HepG2 (cell line): ENCODE measurements at regions not wholly inside any gene's neighbourhood (a gene's known extent, or its start where the extent isn't known, plus 50 kb on each side); places are given as distances from the start of the nearest gene placed in this dataset.

ENCODE experiments used
- ATAC-seq: fragments of 200-7000 bp; cut with Tn5 transposase; 3 replicates; pipeline ENCODE4 v1.9.1; 2020; ENCODE audit warnings: mild to moderate bottlenecking, moderate library complexity
- BruUV-seq: library from RNA; stranded (reverse); fragments of 400-500 nt; replicated peaks from 2 replicates; lab custom pipeline; 2021; lab: Mats Ljungman, UMichigan
- CTCF ChIA-PET: fragments of 300-600 bp; formaldehyde crosslinking; extraction: SDS; loops from one replicate; lab custom pipeline; 2021; ENCODE audit warnings: low total read pairs, inconsistent platforms, low intra/inter-chr PET ratio; lab: Yijun Ruan, JAX
- POLR2A ChIA-PET: fragments of 350-600 bp; sonication (Branson Sonifier 250); formaldehyde crosslinking; loops from one replicate; lab custom pipeline; 2020; ENCODE audit warnings: antibody characterized with exemption, inconsistent platforms; lab: Yijun Ruan, JAX
- DNase-seq: peaks from one replicate; pipeline ENCODE4 v3.0.0-alpha.2; 2015; ENCODE audit warnings: low spot score
- FAIRE-seq: peaks from 3 replicates; lab custom pipeline; 2011; peaks lifted over from hg19 to GRCh38; lab: Jason Lieb, UNC
- H2AFZ ChIP-seq: one replicate; pipeline ENCODE4 v1.6.1; 2011; ENCODE audit warnings: low read length, inconsistent platforms
- H3K27ac ChIP-seq: fragments of 300-600 bp; 3 replicates; pipeline ENCODE4 v1.8.0; 2011; ENCODE audit warnings: mixed run types, mild to moderate bottlenecking, mixed read lengths, low read length, inconsistent platforms; ENCODE audit not compliant: insufficient read depth; ENCODE audit errors: extremely low read length
- H3K27me3 ChIP-seq, 2 experiments: fragments of 200-600 bp in 1 of 2; 2 replicates in 1 of 2; 3 replicates in 1 of 2; pipeline versions ENCODE4 v1.6.0 to v1.8.0; 2011; ENCODE audit warnings: low read length in 2 of 2, mild to moderate bottlenecking in 2 of 2, moderate library complexity in 2 of 2, inconsistent platforms in 1 of 2; ENCODE audit not compliant: insufficient read depth in 2 of 2, control insufficient read depth in 1 of 2
- H3K36me3 ChIP-seq, 2 experiments: fragments of 200-600 bp in 1 of 2; replicated peaks in 1 of 2; 2 replicates in 1 of 2; 3 replicates in 1 of 2; pipeline versions ENCODE4 v1.5.1 to v1.8.0; 2011; ENCODE audit warnings: low read length in 2 of 2, inconsistent platforms in 1 of 2; ENCODE audit not compliant: insufficient read depth in 2 of 2, control insufficient read depth in 1 of 2
- H3K4me1 ChIP-seq: 2 replicates; pipeline ENCODE4 v1.5.1; 2012; ENCODE audit warnings: low read length, inconsistent platforms; ENCODE audit not compliant: insufficient read depth
- H3K4me2 ChIP-seq: 2 replicates; pipeline ENCODE4 v1.6.0; 2011; ENCODE audit warnings: low read depth, low read length, inconsistent platforms
- H3K4me3 ChIP-seq, 3 experiments: fragments of 200-600 bp in 1 of 3; sonication (generic), shearing (Covaris generic) in 1 of 3; replicated peaks in 1 of 3; 2 replicates each; pipeline ENCODE4 v1.5.1; 2011 to 2016; ENCODE audit warnings: low read length in 3 of 3, inconsistent platforms in 2 of 3, low read depth in 2 of 3, mild to moderate bottlenecking in 2 of 3, control low read depth in 1 of 3, mixed read lengths in 1 of 3; ENCODE audit not compliant: insufficient read depth in 1 of 3
- H3K79me2 ChIP-seq: one replicate; pipeline ENCODE4 v1.6.1; 2011; ENCODE audit warnings: low read length, inconsistent platforms; ENCODE audit not compliant: insufficient read depth
- H3K9ac ChIP-seq: 2 replicates; pipeline ENCODE4 v1.6.0; 2011; ENCODE audit warnings: mild to moderate bottlenecking, low read depth, low read length, inconsistent platforms; ENCODE audit not compliant: insufficient read depth
- H3K9me3 ChIP-seq: 2 replicates; pipeline ENCODE4 v1.5.1; 2012; ENCODE audit warnings: mild to moderate bottlenecking, low read length
- H4K20me1 ChIP-seq: 2 replicates; pipeline ENCODE4 v1.6.0; 2011; ENCODE audit warnings: inconsistent platforms, mild to moderate bottlenecking, low read length, moderate library complexity; ENCODE audit not compliant: insufficient read depth
- AKNA ChIP-seq: sonication (generic); formaldehyde crosslinking; IDR thresholded peaks from 2 replicates; pipeline ENCODE4 v1.4.0; 2020; ENCODE audit warnings: missing genetic modification reagents, borderline replicate concordance
- DNMT3B ChIP-seq: conservative IDR thresholded peaks from 2 replicates; pipeline ENCODE4 v1.6.1; 2016; ENCODE audit warnings: missing biosample characterization, control low read depth
- HOXA5 ChIP-seq: sonication (generic); formaldehyde crosslinking; IDR thresholded peaks from 2 replicates; pipeline ENCODE4 v1.4.0; 2020; ENCODE audit warnings: missing genetic modification reagents
- KLF13 ChIP-seq: sonication (generic); formaldehyde crosslinking; IDR thresholded peaks from 2 replicates; pipeline ENCODE4 v1.4.0; 2020; ENCODE audit warnings: mild to moderate bottlenecking, missing genetic modification reagents
- NR2C2 ChIP-seq: sonication (generic); formaldehyde crosslinking; IDR thresholded peaks from 2 replicates; pipeline ENCODE4 v1.4.0; 2020; ENCODE audit warnings: missing genetic modification reagents, mild to moderate bottlenecking, moderate library complexity, borderline replicate concordance
- SKI ChIP-seq: fragments of 450-650 bp; IDR thresholded peaks from one replicate; pipeline ENCODE4 v1.6.1; 2018; ENCODE audit warnings: mild to moderate bottlenecking; ENCODE audit not compliant: partially characterized antibody
- TBP ChIP-seq: sonication (generic); formaldehyde crosslinking; IDR thresholded peaks from 2 replicates; pipeline ENCODE4 v1.5.0; 2020; ENCODE audit warnings: missing genetic modification reagents
- ZIK1 ChIP-seq: sonication (generic); formaldehyde crosslinking; IDR thresholded peaks from 2 replicates; pipeline ENCODE4 v1.5.0; 2020; ENCODE audit warnings: mild to moderate bottlenecking, low read depth, missing genetic modification reagents, borderline replicate concordance
- ZNF331 ChIP-seq: sonication (generic); formaldehyde crosslinking; IDR thresholded peaks from 2 replicates; pipeline ENCODE4 v1.4.0; 2020; ENCODE audit warnings: missing genetic modification reagents
- ZNF34 ChIP-seq: sonication (generic); formaldehyde crosslinking; IDR thresholded peaks from 2 replicates; pipeline ENCODE4 v1.4.0; 2020; ENCODE audit warnings: mild to moderate bottlenecking, missing genetic modification reagents, borderline replicate concordance
- ZNF691 ChIP-seq: sonication (generic); formaldehyde crosslinking; IDR thresholded peaks from 2 replicates; pipeline ENCODE4 v1.4.0; 2020; ENCODE audit warnings: missing genetic modification reagents, low read depth, mild to moderate bottlenecking, borderline replicate concordance
- ZNF746 ChIP-seq: sonication (generic); formaldehyde crosslinking; IDR thresholded peaks from 2 replicates; pipeline ENCODE4 v1.8.0; 2022; ENCODE audit warnings: mild to moderate bottlenecking, missing genetic modification reagents
- WGBS: methylation state at CpG from one replicate; pipeline ENCODE4 v1.1.6; 2017; ENCODE audit warnings: low lambda C conversion rate; 5-methylcytosine and 5-hydroxymethylcytosine counted together
- in situ Hi-C: cut with HindIII; loops from 2 replicates; pipeline ENCODE4 v1.10.0; 2017; ENCODE audit warnings: low pct_unique_long_range_greater_than_20kb; ENCODE audit not compliant: extremely low pct_ligation_motif_present
- intact Hi-C: fragments of 100-400 bp; cut with micrococcal nuclease; formaldehyde crosslinking; loops from one replicate; pipeline ENCODE4 v1.10.0; 2022; ENCODE audit not compliant: unreplicated experiment

- intact Hi-C loops, result no loop called here
- FAIRE-seq, result no peak
Measured at GRCh38 chr12:83343767-83344166, 657.1 kb downstream of the TMTC2 start.

GRCh38 chr12:83335748-83336147 lies 649.0 kb downstream of the TMTC2 start:
- Histone ChIP-seq H3K27ac (no peak overlapping the region), H3K4me3 (no peak overlapping the region), H4K20me1 (no peaks in the 10 kb centered on the region), H2AFZ (no peak overlapping the region), H3K4me1 (no peaks in the 10 kb centered on the region), H3K79me2 (no peaks in the 10 kb centered on the region), H3K4me2 (no peak overlapping the region), H3K27me3 (no peaks in the 10 kb centered on the region), H3K9me3 (peaks cover 77% of the 10 kb centered on the region), H3K36me3 (no peaks in the 10 kb centered on the region), H3K9ac (no peak overlapping the region)
- ChIA-PET CTCF (no interaction called here), POLR2A (no interaction called here)
- ATAC-seq, result no peak
- in situ Hi-C loops (no loop called here), intact Hi-C loops (no loop called here)
- no TSS peak for BruUV-seq
- TF ChIP-seq HOXA5 (CRISPR knock-in tag), result no peak
- no peak for TF ChIP-seq SKI
- TF ChIP-seq NR2C2 (CRISPR knock-in tag), result no peak
- TF ChIP-seq ZNF691, result no peak
- TF ChIP-seq DNMT3B (CRISPR knock-in tag), result no peak
- TF ChIP-seq KLF13 (CRISPR knock-in tag), result no peak
- TF ChIP-seq TBP, result no peak
- no peak for TF ChIP-seq ZNF746 (CRISPR knock-in tag)
- TF ChIP-seq ZNF331, result no peak
- TF ChIP-seq AKNA (CRISPR knock-in tag), result no peak
- TF ChIP-seq ZIK1 (CRISPR knock-in tag), result no peak
- 6% methylated on average over 2 of the region's 2 CpGs for WGBS
- no peak for DNase-seq
- FAIRE-seq, result no peak

More at GRCh38 chr12:83343767-83344166, 657.1 kb downstream of the TMTC2 start:
- Histone ChIP-seq H3K9ac (no peak overlapping the region), H3K27me3 (no peaks in the 10 kb centered on the region), H3K9me3 (peaks cover 87% of the 10 kb centered on the region), H3K4me2 (no peak overlapping the region), H2AFZ (no peak overlapping the region), H3K4me3 (no peak overlapping the region)
- DNase-seq (no peak), ATAC-seq (no peak)
- BruUV-seq, result no TSS peak
- in situ Hi-C loops, result no loop called here
- POLR2A ChIA-PET, result no interaction called here
- no peak for TF ChIP-seq ZNF34 (CRISPR knock-in tag)
- TF ChIP-seq, all 625 proteins: peak for 0
- CTCF ChIA-PET, result no interaction called here
- H3K36me3 ChIP-seq, result no peaks in the 10 kb centered on the region
- no peaks in the 10 kb centered on the region for H3K4me1 ChIP-seq
- no peak overlapping the region for H3K27ac ChIP-seq
- H3K79me2 ChIP-seq, result no peaks in the 10 kb centered on the region
- no peaks in the 10 kb centered on the region for H4K20me1 ChIP-seq
